HG02798 (cell line): ENCODE measurements at regions not wholly inside any gene's neighbourhood (a gene's known extent, or its start where the extent isn't known, plus 50 kb on each side); places are given as distances from the start of the nearest gene placed in this dataset.

Experiments used
- ATAC-seq: cut with Tn5 transposase; IDR thresholded peaks from one replicate; pipeline ENCODE4 v1.9.1; 2021; ENCODE audit warnings: mild to moderate bottlenecking; ENCODE audit not compliant: unreplicated experiment, poor library complexity

DNA sequence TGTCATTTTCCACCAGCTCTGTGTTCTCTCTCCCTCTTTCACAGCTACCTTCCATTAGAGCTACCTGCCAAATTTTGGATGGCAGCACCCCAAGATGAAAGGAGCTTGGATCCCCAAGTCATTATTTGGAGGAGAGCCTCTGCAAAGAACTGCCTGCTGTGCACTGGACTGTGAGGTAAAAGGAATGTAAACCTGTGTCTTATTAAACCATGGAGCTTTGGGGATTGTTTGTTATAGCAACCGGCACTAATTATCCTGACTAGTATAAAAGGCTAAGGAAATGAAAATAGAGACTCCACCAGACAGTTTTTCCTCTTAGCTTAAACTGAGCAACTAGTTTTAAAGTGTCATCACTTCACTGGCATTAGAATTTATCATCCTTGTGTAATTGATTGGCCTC lies 191.6 kb upstream of the DTNBP1 start:
- no peak for ATAC-seq

DNA sequence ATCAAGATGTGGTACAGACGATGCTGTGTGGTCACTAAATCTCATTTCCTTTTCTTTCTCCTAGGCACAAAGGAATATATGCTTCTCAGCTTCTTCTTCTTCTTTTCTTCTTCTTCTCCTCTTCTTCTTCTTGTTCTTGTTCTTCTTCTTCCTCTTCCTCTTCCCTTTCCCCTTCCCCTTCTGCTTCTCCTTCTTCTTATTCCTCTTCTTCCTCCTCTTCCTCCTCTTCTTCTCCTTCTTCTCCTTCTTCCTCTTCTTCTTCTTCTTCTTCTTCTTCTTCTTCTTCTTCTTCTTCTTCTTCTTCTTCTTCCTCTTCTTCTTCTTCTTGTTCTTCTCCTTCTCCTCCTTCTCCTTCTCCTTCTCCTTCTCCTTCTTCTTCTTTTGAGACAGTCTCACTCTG lies 190.4 kb upstream of the DTNBP1 start:
- no peak for ATAC-seq

DNA sequence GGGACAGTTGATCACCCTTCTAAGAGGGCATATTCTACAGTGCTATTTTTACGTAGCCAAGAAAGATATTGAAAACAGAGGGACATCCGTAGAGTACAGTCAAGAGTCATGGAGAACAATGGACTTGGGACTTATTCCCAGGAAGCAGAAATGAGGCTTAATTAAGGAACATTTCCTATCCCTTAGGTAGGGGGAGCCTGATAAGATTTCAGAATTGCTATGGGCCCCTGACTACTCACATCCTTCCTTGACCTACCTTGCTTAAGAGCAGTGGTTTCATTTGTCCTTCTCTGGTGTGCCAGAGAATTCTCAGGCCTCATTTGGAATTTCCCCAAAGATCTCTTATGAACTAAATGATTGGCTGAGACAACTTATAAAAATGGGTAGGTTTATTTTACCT lies 189.5 kb upstream of the DTNBP1 start:
- ATAC-seq: no peak

DNA sequence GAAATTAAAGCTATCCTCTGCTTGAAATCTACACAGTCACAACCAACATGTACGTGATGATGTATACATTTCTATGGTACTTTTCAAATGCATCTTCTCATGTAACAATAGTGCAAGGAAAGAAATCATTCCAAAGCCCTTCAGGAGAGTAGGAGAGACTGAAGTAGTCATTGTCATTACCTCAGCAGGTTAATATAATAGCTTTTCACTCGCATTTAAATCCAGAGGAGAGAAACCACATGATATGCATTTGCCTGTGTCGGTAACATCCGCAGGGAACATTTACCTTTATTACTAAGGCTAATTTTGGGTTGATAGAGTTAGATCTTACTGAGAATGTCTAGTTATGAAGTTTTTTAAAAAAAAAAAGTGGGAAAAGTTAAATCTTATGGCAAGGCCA lies 186.6 kb upstream of the DTNBP1 start:
- no peak for ATAC-seq

DNA sequence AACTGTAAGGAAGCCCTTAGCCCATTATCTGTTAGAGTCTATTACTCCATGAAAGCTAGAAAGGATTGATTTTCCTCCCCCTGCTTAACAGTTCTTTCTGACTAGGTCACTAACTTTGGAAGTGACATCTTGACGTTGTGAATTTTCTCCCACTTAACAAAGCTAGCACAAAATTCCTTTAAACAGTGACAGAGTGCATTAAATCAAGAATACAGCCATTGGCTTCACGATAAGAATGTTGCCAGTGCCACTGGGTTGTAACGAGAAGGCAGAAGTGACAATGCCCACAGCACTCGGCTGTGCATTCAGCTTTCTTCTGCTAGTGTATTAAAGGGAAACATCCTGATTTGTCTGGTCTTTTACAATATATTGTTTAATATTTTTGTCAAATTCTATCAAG lies 182.7 kb upstream of the DTNBP1 start:
- ATAC-seq: no peak

DNA sequence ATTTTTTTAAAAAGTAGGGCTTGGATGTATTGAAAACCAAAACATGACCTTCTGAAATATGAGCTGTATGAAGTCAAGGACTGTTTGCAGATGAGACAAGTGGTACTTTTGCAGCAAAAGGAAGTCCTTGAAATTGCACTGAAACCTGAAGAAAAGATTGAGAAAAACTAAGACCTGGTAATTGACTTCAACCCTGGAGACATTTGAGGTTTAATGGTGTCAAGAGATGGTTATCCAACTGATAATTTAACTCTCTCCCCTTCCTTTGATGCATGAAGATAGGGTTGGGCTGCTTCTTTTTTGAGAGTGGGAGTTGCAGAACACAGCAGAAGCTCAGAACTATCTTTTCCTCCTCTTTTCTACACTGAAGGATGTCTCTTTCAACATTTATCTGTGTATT lies 180.9 kb upstream of the DTNBP1 start:
- no peak for ATAC-seq

DNA sequence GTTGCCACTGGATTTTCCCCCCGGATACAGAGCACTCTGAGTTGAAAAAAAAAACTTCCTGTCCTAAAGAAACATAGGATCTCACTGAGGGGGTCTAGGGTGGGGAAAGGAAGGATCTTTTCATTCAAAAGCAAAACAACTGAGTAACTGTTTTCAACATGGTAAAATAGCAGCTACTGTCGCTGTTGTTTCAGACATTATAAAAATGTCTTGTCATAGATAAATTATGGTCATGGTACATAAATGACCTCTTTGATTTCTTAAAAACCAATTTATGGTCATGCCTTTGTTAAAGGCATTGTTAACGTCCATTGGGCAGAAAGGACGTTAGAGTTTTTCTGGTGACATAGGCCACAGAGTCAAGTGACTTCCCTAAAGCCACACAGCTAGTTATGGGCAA lies 180.4 kb upstream of the DTNBP1 start:
- ATAC-seq: no peak

DNA sequence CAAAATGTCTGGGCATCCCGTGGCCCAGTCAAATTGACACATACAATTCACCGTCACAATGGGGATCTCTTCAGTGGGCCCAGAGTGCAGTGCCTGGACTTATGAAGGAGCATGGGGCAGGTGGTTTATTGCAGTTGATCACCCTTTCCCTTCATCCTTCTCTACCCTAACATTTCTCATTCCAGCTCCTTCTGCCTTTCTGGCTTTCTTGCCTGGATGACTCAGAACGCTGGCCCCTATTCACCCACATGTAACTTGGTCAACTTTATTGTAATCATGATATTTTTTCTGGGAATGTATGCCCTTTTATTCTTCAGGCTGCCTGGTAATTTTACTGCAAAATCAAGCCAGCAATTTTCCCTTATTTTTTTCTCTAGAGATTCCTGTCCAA lies 179.9 kb upstream of the DTNBP1 start:
- no peak for ATAC-seq

DNA sequence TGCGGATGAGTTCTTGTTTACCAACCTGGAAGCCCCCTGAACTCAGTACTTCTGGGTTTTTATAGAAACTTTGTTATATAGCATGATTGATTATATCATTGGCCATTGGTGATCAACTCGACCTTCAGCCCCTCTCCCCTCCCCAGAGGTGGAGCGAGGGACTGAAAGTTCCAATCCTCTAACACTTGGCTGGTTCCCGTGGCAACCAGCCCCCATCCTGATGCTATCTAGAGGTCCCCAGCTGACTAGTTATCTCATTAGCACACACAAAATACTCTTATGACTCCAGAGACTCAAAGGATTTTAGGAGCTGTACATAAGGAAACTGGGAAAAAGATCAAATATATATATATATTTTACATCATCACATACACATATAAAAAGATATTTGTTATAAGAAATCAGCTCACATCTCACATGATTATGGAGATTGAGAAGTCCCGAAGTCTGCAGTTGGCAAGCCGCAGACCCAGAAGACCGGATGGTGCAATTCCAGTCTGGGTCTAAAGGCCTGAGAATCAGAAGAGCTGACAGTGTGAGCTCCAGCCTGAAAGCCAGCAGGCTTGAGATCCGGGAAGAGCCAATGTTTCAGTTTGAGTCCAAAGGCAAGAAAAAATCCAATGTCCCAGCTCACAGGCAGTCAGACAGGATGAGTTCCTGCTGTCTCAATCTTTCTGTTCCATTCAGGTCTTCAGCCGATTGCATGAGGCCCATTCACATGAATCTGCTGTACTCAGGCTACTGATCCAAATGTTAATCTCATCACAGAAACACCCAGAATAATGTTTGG lies 179.3 kb upstream of the DTNBP1 start:
- no peak for ATAC-seq

DNA sequence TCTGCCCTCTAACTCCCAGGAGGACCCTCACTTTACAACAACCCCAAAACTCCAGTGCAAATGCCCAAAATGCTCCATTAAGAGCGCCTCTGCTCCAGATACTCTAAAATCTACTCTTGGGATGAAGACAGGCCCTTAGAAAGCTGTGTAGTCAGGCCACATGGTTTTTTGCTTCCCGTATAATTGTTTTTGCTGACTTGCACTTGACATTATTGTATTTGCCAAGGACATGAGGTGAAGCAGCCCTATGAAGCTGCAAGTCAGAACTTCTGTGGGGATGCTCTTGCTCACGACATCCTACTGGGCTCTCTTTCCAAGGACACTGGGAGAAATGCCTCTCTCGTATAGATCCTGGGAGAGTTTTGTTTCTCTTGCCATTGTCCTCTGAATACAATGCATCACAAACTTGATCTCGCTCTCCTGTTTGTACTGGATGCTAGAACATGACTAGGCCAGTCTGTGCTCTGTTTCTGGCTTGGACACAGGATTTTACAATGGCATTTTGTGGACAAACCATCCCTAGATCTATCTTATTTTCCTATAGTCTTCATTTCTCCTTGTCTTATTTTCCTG lies 177.2 kb upstream of the DTNBP1 start:
- no peak for ATAC-seq

DNA sequence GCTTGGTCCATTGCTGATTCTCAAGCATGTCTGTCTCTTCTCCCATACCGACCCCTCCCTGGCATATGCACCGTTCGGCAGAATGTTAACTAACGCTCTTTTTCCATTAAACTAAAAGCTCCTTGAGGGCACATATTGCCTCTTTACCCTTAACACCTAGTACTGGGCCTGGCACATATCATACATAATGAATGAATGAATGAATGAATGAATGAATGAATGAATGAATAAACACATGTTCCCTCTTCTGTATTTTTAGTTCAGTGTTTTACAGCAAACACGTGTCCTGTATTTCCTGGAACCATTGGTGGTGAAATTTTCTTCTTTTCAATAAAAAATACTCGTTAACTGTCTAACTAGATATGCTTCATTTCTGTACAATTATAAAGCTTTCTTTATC lies 174.4 kb upstream of the DTNBP1 start:
- ATAC-seq: no peak

DNA sequence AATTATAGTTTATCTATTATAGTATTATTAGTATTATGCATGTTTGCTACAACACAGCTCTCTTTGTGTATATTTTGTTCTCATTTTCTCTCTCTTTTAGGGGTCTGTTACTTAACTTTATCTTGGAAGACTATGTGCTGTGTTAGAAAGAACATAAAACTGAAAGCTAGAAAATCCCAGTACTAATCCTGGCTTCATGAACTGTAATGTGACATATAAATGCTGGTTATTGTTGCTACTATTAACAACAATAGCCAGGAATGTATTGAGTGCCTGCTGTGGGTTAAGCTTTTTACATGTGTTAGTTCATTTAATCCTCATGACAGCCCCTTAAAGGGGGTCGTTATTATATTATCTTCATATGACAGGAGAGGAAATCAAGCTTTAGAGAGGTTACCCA lies 170.0 kb upstream of the DTNBP1 start:
- no peak for ATAC-seq

DNA sequence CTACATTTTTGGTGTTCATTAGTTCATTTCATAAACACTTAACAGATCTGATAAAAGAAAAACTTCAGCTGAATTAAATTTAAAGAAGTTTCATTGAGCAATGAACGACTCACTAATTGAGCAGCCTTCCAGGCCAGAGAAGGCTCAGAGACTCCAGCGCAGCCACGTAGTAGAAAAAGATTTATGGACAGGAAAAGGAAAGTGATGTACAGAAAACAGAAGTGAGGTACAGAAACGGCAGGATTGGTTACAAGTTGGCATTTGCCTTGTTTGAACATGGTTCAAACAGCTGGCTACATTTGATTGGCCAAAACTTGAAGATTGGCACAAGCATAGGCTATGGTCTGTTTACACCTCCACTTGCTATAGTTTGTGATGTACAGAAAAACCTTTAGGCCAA lies 166.3 kb upstream of the DTNBP1 start:
- ATAC-seq: no peak

DNA sequence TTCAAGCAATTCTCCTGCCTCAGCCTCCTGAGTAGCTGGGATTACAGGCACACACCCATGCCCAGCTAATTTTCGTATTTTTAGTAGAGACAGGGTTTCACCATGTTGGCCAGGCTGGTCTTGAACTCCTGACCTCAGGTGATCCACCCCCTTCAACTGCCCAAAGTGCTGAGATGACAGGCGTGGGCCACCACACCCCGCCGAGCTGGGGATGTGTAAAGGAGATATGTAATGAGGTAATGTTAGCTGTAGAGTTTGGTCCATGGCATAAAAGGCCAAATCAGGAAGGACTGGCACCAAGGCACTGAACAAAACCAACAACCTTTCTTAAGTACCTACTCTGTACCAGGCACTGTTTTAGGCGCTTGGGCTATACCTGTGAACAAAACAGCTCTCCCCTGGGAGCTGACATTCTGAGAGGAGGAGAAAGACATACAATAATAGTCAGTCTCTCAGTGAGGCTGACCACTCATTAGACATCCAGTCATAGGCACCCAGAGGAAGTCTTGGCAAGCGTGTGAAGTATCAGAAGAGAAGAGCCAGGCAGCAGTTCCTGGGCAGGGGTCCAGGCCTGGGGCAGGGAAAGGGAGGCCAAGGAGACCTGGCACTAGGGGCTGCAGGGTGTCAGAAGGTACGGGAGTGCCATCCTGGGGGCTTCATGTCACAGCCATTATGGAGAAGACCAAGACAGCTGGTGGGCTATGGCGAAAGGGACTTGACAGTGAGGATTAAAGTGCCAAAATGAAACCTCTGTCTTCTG lies 164.8 kb upstream of the DTNBP1 start:
- no peak for ATAC-seq

DNA sequence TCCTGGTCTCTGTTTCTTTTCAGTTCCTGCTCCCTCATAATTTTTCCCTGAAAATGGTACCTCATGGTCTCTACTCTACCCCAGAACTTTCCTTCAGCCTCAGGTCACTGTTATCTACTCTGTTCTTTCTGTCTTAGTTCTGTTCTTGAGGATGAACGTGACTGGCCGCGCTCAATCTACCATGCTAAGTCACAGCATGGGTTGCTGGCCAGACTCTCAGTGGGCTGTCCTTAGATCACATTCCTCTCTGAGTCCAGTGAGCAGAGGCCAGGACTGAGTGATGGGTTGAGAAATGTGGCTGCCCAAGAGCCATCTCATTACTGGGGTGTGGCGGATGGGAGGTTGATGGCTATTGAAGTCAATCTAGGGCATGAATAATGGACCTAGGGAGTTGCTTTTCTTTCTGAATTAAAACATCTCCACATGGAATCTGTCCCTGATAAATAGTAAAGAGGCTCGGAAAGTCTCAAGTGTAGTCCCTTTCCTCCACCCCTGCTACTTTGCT lies 164.0 kb upstream of the DTNBP1 start:
- ATAC-seq: no peak

DNA sequence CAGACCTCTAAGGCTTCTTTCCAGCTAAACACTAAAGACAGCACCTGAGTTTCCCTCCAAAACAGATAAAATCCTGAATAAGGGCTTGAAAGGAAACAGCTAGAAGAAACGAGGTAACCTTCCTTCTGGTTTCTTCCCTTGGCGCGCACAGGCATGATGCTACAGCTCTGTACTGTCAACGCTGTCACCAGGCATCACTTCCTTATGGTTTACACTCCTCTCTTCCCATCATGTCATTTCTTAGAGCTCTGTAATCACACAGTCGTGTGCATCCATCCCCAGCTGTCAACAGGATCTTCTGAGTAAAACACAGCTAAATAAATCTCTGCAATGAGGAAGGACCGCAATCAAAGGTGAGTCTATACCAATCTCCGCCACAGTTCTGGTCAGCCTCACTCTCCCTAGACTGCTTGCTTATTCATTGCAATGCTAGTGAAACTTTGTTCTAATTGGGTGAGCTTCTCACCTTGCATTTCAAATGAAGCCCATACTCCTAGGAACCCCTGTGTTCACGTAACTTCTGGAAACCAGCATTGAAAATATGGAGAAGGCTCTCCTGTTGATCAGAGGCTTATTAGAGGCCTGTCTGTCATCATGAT lies 162.6 kb upstream of the DTNBP1 start:
- no peak for ATAC-seq

DNA sequence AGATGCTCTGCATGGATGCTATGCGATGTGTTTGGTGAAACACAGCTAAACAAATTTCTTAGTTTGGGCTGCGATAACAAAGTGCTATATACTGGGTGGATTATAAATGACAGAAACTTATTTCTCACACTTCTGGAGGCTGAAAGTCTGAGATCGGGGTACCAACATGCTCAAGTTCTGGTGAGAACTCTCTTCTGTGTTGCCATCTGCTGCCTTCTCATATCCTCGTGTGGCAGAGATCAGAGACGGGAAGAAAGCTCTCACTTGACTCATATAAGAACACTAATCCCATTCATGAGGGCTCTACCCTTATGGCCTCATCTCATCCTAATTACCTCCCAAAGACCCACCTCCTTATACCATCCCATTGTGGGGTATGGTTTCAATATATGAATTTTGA lies 162.0 kb upstream of the DTNBP1 start:
- no peak for ATAC-seq

DNA sequence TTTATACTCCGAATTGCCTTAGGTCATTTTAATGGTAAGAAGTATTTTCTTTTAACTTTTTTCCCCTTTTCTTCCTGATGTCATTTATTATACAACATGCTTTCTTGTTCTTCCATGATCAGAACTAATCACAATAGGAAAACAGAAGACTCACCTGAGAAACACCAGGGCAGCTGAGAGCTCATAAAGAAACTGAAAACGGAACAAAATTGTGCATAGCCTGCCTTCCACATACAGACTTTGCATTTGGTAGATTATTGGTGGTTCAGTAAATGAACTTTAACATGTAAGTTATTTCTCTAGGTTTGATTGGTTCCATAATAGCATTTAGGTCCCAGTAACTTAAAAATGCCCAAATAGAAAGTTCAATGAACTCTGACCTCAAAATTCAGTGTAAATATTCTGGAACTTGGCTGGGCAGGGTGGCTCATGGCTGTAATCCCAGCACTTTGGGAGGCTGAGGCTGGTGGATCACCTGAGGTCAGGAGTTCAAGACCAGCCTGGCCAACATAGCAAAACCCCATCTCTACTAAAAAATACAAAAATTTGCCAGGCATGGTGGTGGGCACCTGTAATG lies 161.1 kb upstream of the DTNBP1 start:
- peak; percentile 57 for ATAC-seq

DNA sequence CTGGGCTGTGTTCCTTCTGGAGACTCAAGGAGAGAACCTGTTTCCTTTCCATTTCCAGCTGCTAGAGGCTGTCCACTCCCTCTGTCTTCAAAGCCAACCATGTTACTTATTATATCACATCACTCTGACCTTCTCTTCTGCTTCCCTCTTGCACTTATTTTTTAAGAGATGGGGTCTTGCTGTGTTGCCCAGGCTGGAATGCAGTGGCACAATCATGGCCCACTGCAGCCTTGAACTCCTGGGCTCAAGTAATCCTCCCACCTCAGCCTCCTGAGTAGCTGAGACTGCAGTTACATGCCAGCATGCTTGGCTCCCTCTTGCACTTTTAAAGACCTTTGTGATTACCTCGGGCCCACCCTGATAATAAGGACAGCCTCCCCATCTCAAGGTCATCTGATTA lies 160.0 kb upstream of the DTNBP1 start:
- ATAC-seq: no peak

DNA sequence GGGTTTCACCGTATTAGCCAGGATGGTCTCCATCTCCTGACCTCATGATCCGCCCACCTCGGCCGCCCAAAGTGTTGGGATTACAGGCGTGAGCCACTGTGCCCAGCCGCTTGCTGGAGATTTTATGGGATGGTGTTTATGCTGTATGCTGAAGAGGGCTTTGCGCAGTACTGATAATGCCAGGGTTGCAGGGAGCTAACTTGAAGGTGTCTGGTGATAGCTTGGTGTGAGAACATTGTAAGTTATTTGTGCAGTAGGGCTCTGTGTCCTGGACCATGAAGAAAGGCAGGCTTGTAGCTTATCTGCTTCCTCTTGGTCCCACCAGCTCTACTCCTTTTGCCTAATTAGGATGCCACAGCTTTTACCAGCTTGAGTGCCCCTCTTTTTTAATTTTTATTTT lies 157.0 kb upstream of the DTNBP1 start:
- no peak for ATAC-seq

DNA sequence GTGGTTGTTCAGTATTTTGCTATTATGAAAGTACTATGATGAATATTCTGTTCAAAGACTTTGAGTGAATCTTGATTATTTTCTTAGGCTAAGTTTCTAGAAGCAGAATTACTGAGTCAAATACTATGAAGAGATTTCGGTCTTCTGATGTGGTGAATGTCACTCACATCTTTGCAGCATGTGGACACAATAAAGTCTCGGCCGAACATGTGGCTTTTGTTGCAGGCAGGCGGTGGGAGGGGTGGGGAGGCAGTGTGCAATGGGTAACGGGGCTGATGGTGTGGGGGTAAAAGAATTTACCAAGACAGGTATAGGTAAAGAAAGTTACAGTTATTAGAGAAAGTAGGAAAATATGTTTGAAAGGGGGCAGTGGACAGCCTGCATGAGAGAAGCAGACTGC lies 156.4 kb upstream of the DTNBP1 start:
- ATAC-seq: no peak
